GM12878 (cell line): ENCODE measurements at regions not wholly inside any gene's neighbourhood (a gene's known extent, or its start where the extent isn't known, plus 50 kb on each side); places are given as distances from the start of the nearest gene placed in this dataset.

Experiments
- ATAC-seq: fragments of 200-7000 bp; cut with Tn5 transposase; 3 replicates; pipeline ENCODE4 v1.9.1; 2020; ENCODE audit warnings: mild to moderate bottlenecking, moderate library complexity
- BruUV-seq: library from RNA; stranded (reverse); fragments of 400-500 nt; replicated peaks from 2 replicates; lab custom pipeline; 2021; lab: Mats Ljungman, UMichigan
- CTCF ChIA-PET: fragments of 300-600 bp; sonication (Branson Sonifier 250); formaldehyde crosslinking; extraction: SDS; loops from one replicate; lab custom pipeline; 2021; ENCODE audit warnings: inconsistent platforms; lab: Yijun Ruan, JAX
- POLR2A ChIA-PET: fragments of 350-600 bp; formaldehyde crosslinking; extraction: SDS; loops from one replicate; lab custom pipeline; 2021; ENCODE audit warnings: inconsistent platforms; lab: Charles Lee
- RAD21 ChIA-PET: fragments of 300-600 bp; sonication (Branson Sonifier 250); formaldehyde crosslinking; loops from one replicate; lab custom pipeline; 2023; ENCODE audit warnings: antibody characterized with exemption; ENCODE audit not compliant: unreplicated experiment; lab: Charles Lee
- SMC1A ChIA-PET: fragments of 300-600 bp; sonication (Branson Sonifier 250); formaldehyde crosslinking; loops from one replicate; lab custom pipeline; 2023; ENCODE audit not compliant: unreplicated experiment, uncharacterized antibody; lab: Charles Lee
- DNase-seq: peaks from one replicate; pipeline ENCODE4 v3.0.0-alpha.2; 2011; ENCODE audit warnings: low read depth, low spot score
- FAIRE-seq: peaks from 3 replicates; lab custom pipeline; 2011; peaks lifted over from hg19 to GRCh38; lab: Jason Lieb, UNC
- H2AFZ ChIP-seq: 2 replicates; pipeline ENCODE4 v1.6.0; 2011; ENCODE audit warnings: low read depth, low read length, control low read depth; ENCODE audit not compliant: control insufficient read depth
- H3K27ac ChIP-seq: 2 replicates; pipeline ENCODE4 v1.5.1; 2011; ENCODE audit warnings: control low read depth; ENCODE audit not compliant: control insufficient read depth, insufficient read depth
- H3K27me3 ChIP-seq, 2 experiments: replicated peaks in 1 of 2; 2 replicates each; pipeline versions ENCODE4 v1.6.0 to v1.6.1; 2011; ENCODE audit warnings: low read length in 1 of 2; ENCODE audit not compliant: control insufficient read depth in 2 of 2, insufficient read depth in 2 of 2
- H3K36me3 ChIP-seq, 2 experiments: 2 replicates each; pipeline ENCODE4 v1.5.1; 2011; ENCODE audit warnings: low read length in 1 of 2; ENCODE audit not compliant: control insufficient read depth in 2 of 2, insufficient read depth in 2 of 2
- H3K4me1 ChIP-seq: 2 replicates; pipeline ENCODE4 v1.6.1; 2011; ENCODE audit warnings: mild to moderate bottlenecking, low read length, moderate library complexity, mixed read lengths; ENCODE audit not compliant: control insufficient read depth, insufficient read depth
- H3K4me2 ChIP-seq: 2 replicates; pipeline ENCODE4 v1.6.0; 2011; ENCODE audit warnings: control low read depth; ENCODE audit not compliant: control insufficient read depth, insufficient read depth
- H3K4me3 ChIP-seq: fragments of 200-600 bp; sonication (generic); 2 replicates; pipeline ENCODE4 v1.5.1; 2016
- H3K79me2 ChIP-seq: 2 replicates; pipeline ENCODE4 v1.6.0; 2011; ENCODE audit warnings: low read length; ENCODE audit not compliant: control insufficient read depth, insufficient read depth
- H3K9ac ChIP-seq: 2 replicates; pipeline ENCODE4 v1.8.0; 2011; ENCODE audit warnings: low read length, control low read depth, mixed read lengths; ENCODE audit not compliant: control insufficient read depth, insufficient read depth
- H3K9me3 ChIP-seq: replicated peaks from 3 replicates; pipeline ENCODE4 v1.5.1; 2011; ENCODE audit warnings: mild to moderate bottlenecking, low read length; ENCODE audit not compliant: control insufficient read depth, insufficient read depth
- H4K20me1 ChIP-seq: 2 replicates; pipeline ENCODE4 v1.6.0; 2011; ENCODE audit not compliant: control insufficient read depth, insufficient read depth
- ATF7 ChIP-seq: fragments of 450-650 bp; IDR thresholded peaks from 2 replicates; pipeline ENCODE4 v1.6.1; 2016; ENCODE audit warnings: low read depth, mild to moderate bottlenecking
- BHLHE40 ChIP-seq, 2 experiments: fragments of 450-650 bp in 1 of 2; IDR thresholded peaks; 2 replicates each; pipeline ENCODE4 v1.6.1; 2011 to 2017; ENCODE audit warnings: low read depth in 2 of 2, borderline replicate concordance in 1 of 2, improper control_type of control experiment in 1 of 2, low read length in 1 of 2, mild to moderate bottlenecking in 1 of 2
- BRCA1 ChIP-seq: IDR thresholded peaks from 2 replicates; pipeline ENCODE4 v1.6.1; 2011; ENCODE audit warnings: low read depth, low read length, improper control_type of control experiment
- JUND ChIP-seq: IDR thresholded peaks from 2 replicates; pipeline ENCODE4 v1.6.1; 2012; ENCODE audit warnings: low read depth, mild to moderate bottlenecking, low read length, improper control_type of control experiment, moderate library complexity
- MTA2 ChIP-seq: fragments of 450-650 bp; IDR thresholded peaks from 2 replicates; pipeline ENCODE4 v1.6.1; 2016; ENCODE audit warnings: low read depth, mild to moderate bottlenecking, moderate library complexity
- NFYA ChIP-seq: IDR thresholded peaks from 2 replicates; pipeline ENCODE4 v1.6.1; 2011; ENCODE audit warnings: low read depth, mild to moderate bottlenecking, low read length, improper control_type of control experiment, borderline replicate concordance
- SMAD1 ChIP-seq: fragments of 450-650 bp; IDR thresholded peaks from 2 replicates; pipeline ENCODE4 v1.6.1; 2018; ENCODE audit warnings: mild to moderate bottlenecking, low read depth; ENCODE audit not compliant: partially characterized antibody
- SREBF2 ChIP-seq: IDR thresholded peaks from 2 replicates; pipeline ENCODE4 v1.6.1; 2012; ENCODE audit warnings: mild to moderate bottlenecking, low read length
- WGBS: methylation state at CpG from one replicate; pipeline ENCODE4 v1.1.6; 2016; ENCODE audit warnings: low lambda C conversion rate; ENCODE audit not compliant: insufficient replicate concordance, insufficient coverage; ENCODE audit errors: missing lambda C conversion rate; 5-methylcytosine and 5-hydroxymethylcytosine counted together
- in situ Hi-C: fragments of 300-500 bp; cut with MboI; formaldehyde crosslinking; loops from 9 replicates; pipeline ENCODE4 v1.14.3; 2018; ENCODE audit warnings: mixed read lengths
- intact Hi-C: fragments of 100-400 bp; cut with micrococcal nuclease; formaldehyde crosslinking; loops from one replicate; pipeline ENCODE4 v1.14.2; 2022; ENCODE audit not compliant: unreplicated experiment
- TF ChIP-seq, protein P1 (sequence below): fragments of 450-650 bp; IDR thresholded peaks from 2 replicates; pipeline ENCODE4 v1.6.1; 2018; ENCODE audit warnings: mild to moderate bottlenecking, low read depth, moderate library complexity; ENCODE audit not compliant: partially characterized antibody
- TF ChIP-seq, protein P2 (sequence below): fragments of 450-650 bp; IDR thresholded peaks from 2 replicates; pipeline ENCODE4 v1.6.1; 2017; ENCODE audit warnings: low read depth, mild to moderate bottlenecking, moderate library complexity
- TF ChIP-seq, protein P3 (sequence below): IDR thresholded peaks from 2 replicates; pipeline ENCODE4 v1.6.1; 2011; ENCODE audit warnings: low read depth, low read length, improper control_type of control experiment, borderline replicate concordance
- TF ChIP-seq, protein P4 (sequence below): fragments of 450-650 bp; IDR thresholded peaks from 2 replicates; pipeline ENCODE4 v1.6.1; 2017; ENCODE audit warnings: mild to moderate bottlenecking, low read depth, inconsistent platforms; ENCODE audit not compliant: poor library complexity, severe bottlenecking

DNA sequence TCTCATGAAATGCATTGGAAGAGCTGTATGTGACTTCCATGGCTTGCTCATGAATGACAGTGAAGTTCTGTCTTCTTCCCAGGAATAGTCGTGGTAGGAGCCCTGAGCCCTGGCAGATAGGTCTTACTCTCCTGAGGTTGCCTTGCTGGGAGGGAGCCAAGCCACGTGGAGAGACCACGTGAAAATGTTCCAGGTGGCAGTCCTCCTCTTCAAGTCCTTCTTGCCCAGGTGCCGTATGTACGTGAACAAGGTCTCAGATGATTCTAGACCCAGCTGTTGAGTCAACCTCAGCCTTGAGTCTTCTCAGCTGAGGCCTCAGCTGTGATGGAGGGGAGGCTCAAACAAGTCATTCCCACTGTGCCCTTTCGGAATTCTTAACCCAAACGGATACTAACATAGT, 192.4 kb upstream of the PRDM1 start:
- no peaks in the 10 kb centered on the region for H3K36me3 ChIP-seq
- ChIA-PET CTCF (interaction anchor here (0.6 to 2.0 kb wide), 3 partner anchors 329 to 462 kb away, joined by 3 to 6 read pairs (median 4); no protein-coding TSS in a partner anchor), RAD21 (interaction anchor here (1.3 kb wide), 1 partner anchor 329 kb away, joined by 3 read pairs; no protein-coding TSS in a partner anchor), POLR2A (interaction anchor here (1.2 to 1.7 kb wide), 2 partner anchors 11 to 142 kb away, joined by 3 to 5 read pairs; no protein-coding TSS in a partner anchor), SMC1A (interaction anchor here (0.7 to 2.7 kb wide), 10 partner anchors 8 to 411 kb away, joined by 3 to 18 read pairs (median 4); partner anchors contain the start of gene PRDM1)
- no peaks in the 10 kb centered on the region for H3K9me3 ChIP-seq
- H3K9ac ChIP-seq = no peak overlapping the region
- BruUV-seq = no TSS peak
- H2AFZ ChIP-seq = no peak overlapping the region
- H3K4me1 ChIP-seq = peaks cover 12% of the 10 kb centered on the region
- DNase-seq = no peak
- no peaks in the 10 kb centered on the region for H4K20me1 ChIP-seq
- H3K4me2 ChIP-seq = no peak overlapping the region
- no peak for TF ChIP-seq ATF7
- TF ChIP-seq, protein P1, sequence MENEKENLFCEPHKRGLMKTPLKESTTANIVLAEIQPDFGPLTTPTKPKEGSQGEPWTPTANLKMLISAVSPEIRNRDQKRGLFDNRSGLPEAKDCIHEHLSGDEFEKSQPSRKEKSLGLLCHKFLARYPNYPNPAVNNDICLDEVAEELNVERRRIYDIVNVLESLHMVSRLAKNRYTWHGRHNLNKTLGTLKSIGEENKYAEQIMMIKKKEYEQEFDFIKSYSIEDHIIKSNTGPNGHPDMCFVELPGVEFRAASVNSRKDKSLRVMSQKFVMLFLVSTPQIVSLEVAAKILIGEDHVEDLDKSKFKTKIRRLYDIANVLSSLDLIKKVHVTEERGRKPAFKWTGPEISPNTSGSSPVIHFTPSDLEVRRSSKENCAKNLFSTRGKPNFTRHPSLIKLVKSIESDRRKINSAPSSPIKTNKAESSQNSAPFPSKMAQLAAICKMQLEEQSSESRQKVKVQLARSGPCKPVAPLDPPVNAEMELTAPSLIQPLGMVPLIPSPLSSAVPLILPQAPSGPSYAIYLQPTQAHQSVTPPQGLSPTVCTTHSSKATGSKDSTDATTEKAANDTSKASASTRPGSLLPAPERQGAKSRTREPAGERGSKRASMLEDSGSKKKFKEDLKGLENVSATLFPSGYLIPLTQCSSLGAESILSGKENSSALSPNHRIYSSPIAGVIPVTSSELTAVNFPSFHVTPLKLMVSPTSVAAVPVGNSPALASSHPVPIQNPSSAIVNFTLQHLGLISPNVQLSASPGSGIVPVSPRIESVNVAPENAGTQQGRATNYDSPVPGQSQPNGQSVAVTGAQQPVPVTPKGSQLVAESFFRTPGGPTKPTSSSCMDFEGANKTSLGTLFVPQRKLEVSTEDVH = no peak
- no peak for TF ChIP-seq SREBF2
- TF ChIP-seq, protein P2, sequence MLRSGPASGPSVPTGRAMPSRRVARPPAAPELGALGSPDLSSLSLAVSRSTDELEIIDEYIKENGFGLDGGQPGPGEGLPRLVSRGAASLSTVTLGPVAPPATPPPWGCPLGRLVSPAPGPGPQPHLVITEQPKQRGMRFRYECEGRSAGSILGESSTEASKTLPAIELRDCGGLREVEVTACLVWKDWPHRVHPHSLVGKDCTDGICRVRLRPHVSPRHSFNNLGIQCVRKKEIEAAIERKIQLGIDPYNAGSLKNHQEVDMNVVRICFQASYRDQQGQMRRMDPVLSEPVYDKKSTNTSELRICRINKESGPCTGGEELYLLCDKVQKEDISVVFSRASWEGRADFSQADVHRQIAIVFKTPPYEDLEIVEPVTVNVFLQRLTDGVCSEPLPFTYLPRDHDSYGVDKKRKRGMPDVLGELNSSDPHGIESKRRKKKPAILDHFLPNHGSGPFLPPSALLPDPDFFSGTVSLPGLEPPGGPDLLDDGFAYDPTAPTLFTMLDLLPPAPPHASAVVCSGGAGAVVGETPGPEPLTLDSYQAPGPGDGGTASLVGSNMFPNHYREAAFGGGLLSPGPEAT = no peak
- no peak for TF ChIP-seq JUND
- TF ChIP-seq, protein P3, sequence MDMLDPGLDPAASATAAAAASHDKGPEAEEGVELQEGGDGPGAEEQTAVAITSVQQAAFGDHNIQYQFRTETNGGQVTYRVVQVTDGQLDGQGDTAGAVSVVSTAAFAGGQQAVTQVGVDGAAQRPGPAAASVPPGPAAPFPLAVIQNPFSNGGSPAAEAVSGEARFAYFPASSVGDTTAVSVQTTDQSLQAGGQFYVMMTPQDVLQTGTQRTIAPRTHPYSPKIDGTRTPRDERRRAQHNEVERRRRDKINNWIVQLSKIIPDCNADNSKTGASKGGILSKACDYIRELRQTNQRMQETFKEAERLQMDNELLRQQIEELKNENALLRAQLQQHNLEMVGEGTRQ = no peak
- no peak for TF ChIP-seq MTA2
- TF ChIP-seq, protein P4, sequence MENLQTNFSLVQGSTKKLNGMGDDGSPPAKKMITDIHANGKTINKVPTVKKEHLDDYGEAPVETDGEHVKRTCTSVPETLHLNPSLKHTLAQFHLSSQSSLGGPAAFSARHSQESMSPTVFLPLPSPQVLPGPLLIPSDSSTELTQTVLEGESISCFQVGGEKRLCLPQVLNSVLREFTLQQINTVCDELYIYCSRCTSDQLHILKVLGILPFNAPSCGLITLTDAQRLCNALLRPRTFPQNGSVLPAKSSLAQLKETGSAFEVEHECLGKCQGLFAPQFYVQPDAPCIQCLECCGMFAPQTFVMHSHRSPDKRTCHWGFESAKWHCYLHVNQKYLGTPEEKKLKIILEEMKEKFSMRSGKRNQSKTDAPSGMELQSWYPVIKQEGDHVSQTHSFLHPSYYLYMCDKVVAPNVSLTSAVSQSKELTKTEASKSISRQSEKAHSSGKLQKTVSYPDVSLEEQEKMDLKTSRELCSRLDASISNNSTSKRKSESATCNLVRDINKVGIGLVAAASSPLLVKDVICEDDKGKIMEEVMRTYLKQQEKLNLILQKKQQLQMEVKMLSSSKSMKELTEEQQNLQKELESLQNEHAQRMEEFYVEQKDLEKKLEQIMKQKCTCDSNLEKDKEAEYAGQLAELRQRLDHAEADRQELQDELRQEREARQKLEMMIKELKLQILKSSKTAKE = no peak
- TF ChIP-seq NFYA = no peak
- TF ChIP-seq BRCA1 = no peak
- no peak for TF ChIP-seq BHLHE40 (IDR thresholded peaks at IDR 0.05; ENCODE audit: borderline replicate concordance in 1 of 2, low read depth in 2 of 2, low read length in 1 of 2)
- TF ChIP-seq SMAD1 = no peak
- 40% methylated on average over 7 of the region's 7 CpGs for WGBS
- no peaks in the 10 kb centered on the region for H3K79me2 ChIP-seq
- no peak overlapping the region for H3K4me3 ChIP-seq
- no peak for FAIRE-seq
- intact Hi-C loops (loop anchor here (2.0 to 10.0 kb wide), 4 partner anchors 151 to 409 kb away; partner anchors contain the start of gene PRDM1), in situ Hi-C loops (no loop called here)
- H3K27me3 ChIP-seq = no peaks in the 10 kb centered on the region; a peak in 1 of 4 replicates
- H3K27ac ChIP-seq = no peak overlapping the region
- ATAC-seq = no peak
